HG02571 (cell line): ENCODE measurements at regions not wholly inside any gene's neighbourhood (a gene's known extent, or its start where the extent isn't known, plus 50 kb on each side); places are given as distances from the start of the nearest gene placed in this dataset.

ENCODE experiments used
- ATAC-seq: cut with Tn5 transposase; IDR thresholded peaks from one replicate; pipeline ENCODE4 v1.9.1; 2021; ENCODE audit warnings: mild to moderate bottlenecking, moderate library complexity; ENCODE audit not compliant: unreplicated experiment

DNA sequence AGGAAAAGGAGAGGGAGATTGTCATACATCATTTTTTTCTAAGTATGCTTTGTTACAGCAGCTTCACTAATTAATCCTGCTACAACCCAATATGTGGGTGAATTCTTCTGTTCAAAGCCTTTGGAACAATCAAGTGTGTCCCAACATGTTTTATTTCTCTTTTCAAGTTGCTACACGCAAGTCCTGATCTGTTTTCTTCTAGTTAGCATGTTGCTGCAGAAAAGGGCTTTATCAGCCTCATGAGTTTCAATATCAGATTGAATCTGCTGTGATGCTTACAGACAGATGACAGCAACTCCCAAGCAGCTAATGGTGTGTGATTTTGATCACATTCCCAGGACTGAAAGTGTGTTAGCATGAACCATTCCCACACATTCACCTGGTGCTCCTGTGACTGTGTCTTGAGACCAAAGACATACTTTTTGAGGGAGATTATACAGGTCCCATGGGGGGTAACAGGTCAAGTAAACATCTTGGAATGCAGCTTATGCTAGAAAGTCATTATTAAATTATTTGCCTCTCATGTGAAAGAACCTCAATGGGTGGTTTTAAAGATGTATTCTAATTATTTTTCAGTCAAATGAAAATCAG is 96.9 kb upstream of the KCNJ16 start:
- no peak for ATAC-seq

DNA sequence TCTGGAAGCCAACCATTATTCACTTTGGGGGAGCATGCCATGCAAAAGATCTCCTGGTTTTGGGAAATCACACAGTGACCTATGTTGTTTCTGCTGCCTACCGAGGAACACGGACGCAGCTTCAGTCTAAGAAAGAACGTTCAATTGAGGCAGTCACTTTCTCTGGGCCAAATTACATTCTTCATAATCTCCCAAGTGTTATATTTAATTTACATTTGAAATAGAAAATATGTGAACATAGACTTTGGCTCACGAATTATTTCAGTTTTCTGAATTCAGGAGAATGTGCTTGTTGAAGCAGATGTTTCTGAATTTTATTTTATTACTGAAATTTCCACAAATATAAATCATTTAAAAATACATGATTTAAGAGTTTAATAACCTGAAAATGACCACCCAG is 93.6 kb upstream of the KCNJ16 start:
- ATAC-seq: no peak

DNA sequence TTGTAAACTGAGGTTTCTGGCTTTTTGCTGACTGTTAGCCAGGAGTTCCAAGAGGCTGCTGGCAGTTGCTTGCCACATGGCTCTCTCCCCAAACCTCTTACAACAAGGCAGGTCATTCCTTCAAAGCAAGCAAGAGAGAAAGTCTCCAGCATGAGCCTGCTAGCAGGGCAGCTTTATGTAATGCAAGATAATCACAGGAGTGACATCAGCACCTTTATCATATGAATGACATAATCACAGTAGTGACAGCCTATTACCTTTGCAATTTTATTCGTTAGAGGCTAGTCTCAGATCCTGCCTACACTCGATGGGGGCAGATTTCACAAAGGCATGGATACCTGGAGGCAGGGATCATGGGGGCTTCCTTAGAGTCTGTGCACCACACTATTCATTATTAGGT is 79.5 kb upstream of the KCNJ16 start:
- ATAC-seq: no peak

DNA sequence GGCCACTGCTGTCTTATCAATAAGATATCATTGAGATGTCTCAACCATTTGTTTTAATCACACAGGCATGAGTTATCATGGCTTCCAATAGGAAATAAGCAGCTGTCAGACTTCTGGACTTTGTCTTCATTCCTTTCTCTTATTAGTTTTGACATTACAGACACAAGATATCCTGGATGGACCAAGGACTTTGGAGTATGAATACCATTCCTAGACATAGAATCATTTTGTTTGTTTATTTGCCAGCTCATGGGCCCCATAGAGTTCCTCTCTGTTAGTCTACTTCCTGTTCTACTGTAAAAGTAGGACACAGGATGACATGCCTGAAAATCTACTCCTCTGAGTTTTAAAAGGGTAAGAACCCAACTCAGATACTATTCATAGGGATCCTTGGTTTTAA is 77.7 kb upstream of the KCNJ16 start:
- ATAC-seq: no peak

DNA sequence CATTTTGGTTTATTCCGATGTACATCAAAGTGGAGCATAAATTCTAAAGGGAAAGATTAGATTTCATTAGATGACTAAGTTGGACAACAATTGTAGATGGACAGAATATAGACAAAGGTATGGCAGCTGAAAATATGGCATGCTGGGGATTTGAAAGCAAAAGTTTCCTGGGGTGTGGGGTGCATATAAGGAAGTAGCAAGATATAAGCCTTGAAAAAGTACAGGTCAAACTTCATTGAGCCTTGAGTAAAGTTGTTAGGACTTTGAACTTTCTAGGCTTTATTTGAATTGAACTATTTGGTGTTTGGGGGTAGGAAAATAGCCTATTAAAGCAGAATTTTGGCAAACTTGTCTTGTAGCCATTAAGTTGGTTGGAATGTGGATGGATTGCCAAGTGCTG is 75.8 kb upstream of the KCNJ16 start:
- no peak for ATAC-seq

GRCh38 chr17:70006159-70006558 is 68.9 kb upstream of the KCNJ16 start:
- ATAC-seq: no peak

DNA sequence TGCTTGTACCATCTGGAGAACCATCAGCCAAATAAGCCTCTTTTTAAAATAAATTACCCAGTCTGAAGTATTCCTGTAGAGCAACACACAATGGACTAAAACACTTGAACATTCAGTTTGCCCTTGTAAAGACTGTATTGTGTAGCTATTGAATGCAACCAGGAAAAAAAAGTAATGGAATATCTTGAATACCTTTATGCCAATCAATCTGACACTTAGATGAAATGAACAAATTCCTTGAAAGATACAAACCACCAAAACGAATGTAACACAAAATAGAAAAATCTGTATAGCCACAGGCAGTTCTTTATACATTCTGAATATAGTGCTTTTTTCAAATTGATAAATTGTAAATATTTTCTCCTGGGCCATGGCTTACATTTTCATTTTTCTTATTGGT is 63.3 kb upstream of the KCNJ16 start:
- ATAC-seq: no peak

DNA sequence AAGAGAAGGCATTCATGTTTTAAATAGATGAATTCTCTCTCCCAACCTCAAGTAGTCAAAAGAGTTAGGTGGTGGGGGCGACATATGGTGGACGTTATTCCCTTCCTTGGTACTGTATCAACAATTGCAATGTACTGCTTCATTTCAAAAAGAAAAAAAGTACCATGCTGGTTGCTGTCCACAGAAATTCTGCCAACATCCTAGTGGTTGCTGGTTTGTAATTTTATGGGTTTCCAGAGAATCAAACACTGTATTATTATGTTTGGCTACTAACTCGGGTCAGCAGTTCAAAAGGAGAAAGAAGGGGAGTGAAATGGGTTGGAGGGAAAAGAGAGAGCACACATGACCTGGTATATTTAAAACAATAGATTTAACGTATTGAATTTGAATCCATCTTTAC is 61.1 kb upstream of the KCNJ16 start:
- ATAC-seq: no peak

- no peak for ATAC-seq
Measured at GRCh38 chr17:70017112-70017511, 57.9 kb upstream of the KCNJ16 start.

GRCh38 chr17:70017941-70018340 is 57.1 kb upstream of the KCNJ16 start:
- no peak for ATAC-seq

DNA sequence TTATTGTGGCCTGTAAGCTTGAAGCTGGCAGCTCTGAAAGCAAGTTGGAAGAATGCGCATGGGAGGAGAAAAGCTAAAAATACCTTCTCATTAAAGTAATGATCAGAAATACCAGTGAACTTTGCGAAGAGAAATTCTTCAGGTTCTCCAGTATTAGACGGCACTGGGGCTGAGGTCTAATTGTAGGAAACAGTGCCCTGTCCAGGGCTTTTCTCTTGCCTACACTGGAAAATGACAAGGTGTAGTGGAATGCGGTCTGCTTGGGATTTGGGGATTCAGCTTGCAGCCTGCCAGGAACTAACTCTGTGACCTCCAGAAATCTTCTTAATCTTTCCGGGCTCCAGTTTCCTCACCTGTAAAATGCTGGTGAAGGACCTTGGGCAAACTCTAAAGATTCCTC is 53.3 kb upstream of the KCNJ16 start:
- no peak for ATAC-seq

GRCh38 chr17:70022175-70022574 is 52.9 kb upstream of the KCNJ16 start:
- ATAC-seq: no peak

DNA sequence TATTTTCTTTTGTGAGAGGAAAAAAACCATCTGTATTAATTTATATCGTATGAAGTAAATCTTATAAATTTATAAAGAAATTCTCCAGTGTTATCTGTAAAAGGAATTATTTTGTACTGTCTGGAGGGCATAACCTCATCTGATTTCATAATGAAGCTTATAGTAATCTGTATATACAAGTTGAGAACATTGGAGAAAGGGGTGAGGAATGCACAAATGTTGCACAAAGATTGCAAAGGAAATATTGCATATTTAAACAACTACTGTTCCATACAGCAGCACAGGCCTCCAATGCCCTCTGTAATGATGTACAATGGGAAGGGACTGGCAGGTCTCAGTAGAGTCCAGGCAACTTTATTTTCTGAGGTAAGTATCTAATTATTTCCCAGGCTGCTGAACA is 50.8 kb upstream of the KCNJ16 start:
- ATAC-seq: no peak
